ENCODE measurements at regions not wholly inside any gene's neighbourhood (a gene's known extent, or its start where the extent isn't known, plus 50 kb on each side); places are given as distances from the start of the nearest gene placed in this dataset.

DNA sequence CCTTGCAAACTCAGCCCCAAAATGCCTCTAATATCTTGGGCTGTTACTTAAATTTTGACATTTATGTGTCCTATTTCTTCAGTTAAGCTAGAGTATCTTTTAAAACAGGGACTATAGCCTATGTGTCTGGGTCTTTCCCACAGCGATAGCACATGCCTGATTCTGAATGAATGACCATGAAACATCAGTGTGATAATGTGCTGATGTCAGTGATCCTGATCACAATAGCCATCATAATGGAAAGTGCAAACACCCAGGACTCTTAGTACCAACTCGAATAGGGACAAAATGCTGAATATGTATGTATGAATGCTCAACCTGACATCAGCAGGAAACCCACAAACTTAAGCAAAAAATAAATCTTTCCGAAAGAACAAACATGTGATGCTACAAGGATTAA lies 537.4 kb downstream of the IGSF11 start:
- Histone ChIP-seq H3K9ac (ENCODE audit: low read length) (no peak overlapping the region), H2AFZ (ENCODE audit: low read length) (no peak overlapping the region), H3K9me2 (replicated peaks; ENCODE audit: insufficient read depth, low read length) (no peaks in the 10 kb centered on the region)

GRCh38 chr3:118501152-118501551 lies 533.5 kb downstream of the IGSF11 start:
- no peak for TF ChIP-seq EZH2 (optimal IDR thresholded peaks at IDR 0.05; ENCODE audit: low read depth, low read length)
- TF ChIP-seq EZH2phosphoT487 (IDR thresholded peaks at IDR 0.05; ENCODE audit: low read length): no peak
- no peak for TF ChIP-seq CTCF (IDR thresholded peaks at IDR 0.05; ENCODE audit: low read length)
- H3K36me3 ChIP-seq (replicated peaks; ENCODE audit: insufficient read depth, low read length): no peaks in the 10 kb centered on the region
- H3F3A ChIP-seq (ENCODE audit: insufficient read depth, low read length): no peaks in the 10 kb centered on the region
- no peak overlapping the region for H2AFZ ChIP-seq (ENCODE audit: low read length)
- H3K9me2 ChIP-seq (replicated peaks; ENCODE audit: insufficient read depth, low read length): no peaks in the 10 kb centered on the region
- no peak for DNase-seq
- H3K27ac ChIP-seq (ENCODE audit: low read length): no peak overlapping the region
- no peaks in the 10 kb centered on the region for H4K20me1 ChIP-seq (ENCODE audit: insufficient read depth, low read length)
- H3K27me3 ChIP-seq (replicated peaks; ENCODE audit: insufficient read depth, low read length): no peaks in the 10 kb centered on the region
- H3K4me3 ChIP-seq (ENCODE audit: low read length): no peak overlapping the region
- no peaks in the 10 kb centered on the region; the same call in 1 of the 2 replicates for H3K9me3 ChIP-seq (replicated peaks; ENCODE audit: insufficient read depth, low read length)
- H3K9ac ChIP-seq (ENCODE audit: low read length): no peak overlapping the region
- no peaks in the 10 kb centered on the region for H3K4me1 ChIP-seq (ENCODE audit: low read length)
- H3K79me2 ChIP-seq (ENCODE audit: low read length): no peaks in the 10 kb centered on the region
- no peak overlapping the region for H3K4me2 ChIP-seq (ENCODE audit: low read depth, low read length)

More for the DNA sequence above, 537.4 kb downstream of the IGSF11 start:
- Histone ChIP-seq H3K9me3 (replicated peaks; ENCODE audit: insufficient read depth, low read length) (no peaks in the 10 kb centered on the region; the same call in 1 of the 2 replicates), H3K4me1 (ENCODE audit: low read length) (no peaks in the 10 kb centered on the region), H3K79me2 (ENCODE audit: low read length) (no peaks in the 10 kb centered on the region), H3K27ac (ENCODE audit: low read length) (no peak overlapping the region), H3F3A (ENCODE audit: insufficient read depth, low read length) (no peaks in the 10 kb centered on the region), H3K4me3 (ENCODE audit: low read length) (no peak overlapping the region), H3K27me3 (replicated peaks; ENCODE audit: insufficient read depth, low read length) (no peaks in the 10 kb centered on the region), H4K20me1 (ENCODE audit: insufficient read depth, low read length) (no peaks in the 10 kb centered on the region), H3K4me2 (ENCODE audit: low read depth, low read length) (no peak overlapping the region), H3K36me3 (replicated peaks; ENCODE audit: insufficient read depth, low read length) (no peaks in the 10 kb centered on the region)
- no peak for DNase-seq
- no peak for TF ChIP-seq CTCF (IDR thresholded peaks at IDR 0.05; ENCODE audit: low read length)
- no peak for TF ChIP-seq EZH2 (optimal IDR thresholded peaks at IDR 0.05; ENCODE audit: low read depth, low read length)
- TF ChIP-seq EZH2phosphoT487 (IDR thresholded peaks at IDR 0.05; ENCODE audit: low read length): no peak

- H3K4me3 ChIP-seq (ENCODE audit: low read length): no peak overlapping the region
- H3K4me2 ChIP-seq (ENCODE audit: low read depth, low read length): no peak overlapping the region
- DNase-seq: no peak
Measured at GRCh38 chr3:118504906-118505305, 529.7 kb downstream of the IGSF11 start.

More at GRCh38 chr3:118504906-118505305, 529.7 kb downstream of the IGSF11 start:
- Histone ChIP-seq H2AFZ (ENCODE audit: low read length) (no peak overlapping the region), H3K9ac (ENCODE audit: low read length) (no peak overlapping the region), H4K20me1 (ENCODE audit: insufficient read depth, low read length) (no peaks in the 10 kb centered on the region), H3K27me3 (replicated peaks; ENCODE audit: insufficient read depth, low read length) (no peaks in the 10 kb centered on the region), H3K27ac (ENCODE audit: low read length) (no peak overlapping the region), H3K36me3 (replicated peaks; ENCODE audit: insufficient read depth, low read length) (no peaks in the 10 kb centered on the region), H3K9me2 (replicated peaks; ENCODE audit: insufficient read depth, low read length) (no peaks in the 10 kb centered on the region), H3K79me2 (ENCODE audit: low read length) (no peaks in the 10 kb centered on the region), H3F3A (ENCODE audit: insufficient read depth, low read length) (no peaks in the 10 kb centered on the region), H3K4me1 (ENCODE audit: low read length) (no peaks in the 10 kb centered on the region), H3K9me3 (replicated peaks; ENCODE audit: insufficient read depth, low read length) (no peaks in the 10 kb centered on the region)
- TF ChIP-seq EZH2phosphoT487 (IDR thresholded peaks at IDR 0.05; ENCODE audit: low read length): no peak
- no peak for TF ChIP-seq CTCF (IDR thresholded peaks at IDR 0.05; ENCODE audit: low read length)
- TF ChIP-seq EZH2 (optimal IDR thresholded peaks at IDR 0.05; ENCODE audit: low read depth, low read length): no peak

All from MM.1S (cell line).